Peyer's patch (tissue), 4 donors: ENCODE measurements at regions not wholly inside any gene's neighbourhood (a gene's known extent, or its start where the extent isn't known, plus 50 kb on each side); places are given as distances from the start of the nearest gene placed in this dataset.

Experiments used
- POLR2A ChIP-seq, 2 donors: fragments of 450-650 bp; IDR thresholded peaks; one replicate each; pipeline ENCODE4 v1.5.1; 2017; ENCODE audit warnings: antibody characterized with exemption in 2 of 2, mild to moderate bottlenecking in 2 of 2, moderate library complexity in 2 of 2
- TF ChIP-seq, protein P1 (sequence below), 6 experiments: fragments of 450-650 bp in 4 of 6; fragments of 200-600 bp in 2 of 6; sonication (generic) in 1 of 6; IDR thresholded peaks; one replicate each; pipeline ENCODE4 v1.5.1; 2017 to 2019; ENCODE audit warnings: antibody characterized with exemption in 6 of 6, mild to moderate bottlenecking in 3 of 6, moderate library complexity in 1 of 6

DNA sequence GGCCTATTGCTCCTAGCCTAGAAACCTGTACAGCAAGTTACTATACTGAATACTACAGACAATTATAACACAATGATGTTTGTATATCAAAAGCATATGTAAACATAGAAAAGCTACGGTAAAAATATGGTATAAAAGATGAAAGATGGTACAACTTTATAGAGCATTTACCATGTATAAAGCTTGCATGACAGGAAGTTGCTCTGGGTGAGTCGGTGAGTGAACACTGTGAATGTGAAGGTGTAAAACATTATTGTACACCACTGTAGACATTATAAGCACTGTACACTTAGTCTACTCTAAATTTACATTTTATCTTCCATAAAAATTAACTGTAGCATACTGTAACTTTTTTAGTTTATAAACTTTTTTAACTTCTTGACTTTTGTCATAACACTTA is 674.3 kb upstream of the ZWINT start:
- TF ChIP-seq POLR2A (IDR thresholded peaks at IDR 0.05): no peak
- TF ChIP-seq, protein P1, sequence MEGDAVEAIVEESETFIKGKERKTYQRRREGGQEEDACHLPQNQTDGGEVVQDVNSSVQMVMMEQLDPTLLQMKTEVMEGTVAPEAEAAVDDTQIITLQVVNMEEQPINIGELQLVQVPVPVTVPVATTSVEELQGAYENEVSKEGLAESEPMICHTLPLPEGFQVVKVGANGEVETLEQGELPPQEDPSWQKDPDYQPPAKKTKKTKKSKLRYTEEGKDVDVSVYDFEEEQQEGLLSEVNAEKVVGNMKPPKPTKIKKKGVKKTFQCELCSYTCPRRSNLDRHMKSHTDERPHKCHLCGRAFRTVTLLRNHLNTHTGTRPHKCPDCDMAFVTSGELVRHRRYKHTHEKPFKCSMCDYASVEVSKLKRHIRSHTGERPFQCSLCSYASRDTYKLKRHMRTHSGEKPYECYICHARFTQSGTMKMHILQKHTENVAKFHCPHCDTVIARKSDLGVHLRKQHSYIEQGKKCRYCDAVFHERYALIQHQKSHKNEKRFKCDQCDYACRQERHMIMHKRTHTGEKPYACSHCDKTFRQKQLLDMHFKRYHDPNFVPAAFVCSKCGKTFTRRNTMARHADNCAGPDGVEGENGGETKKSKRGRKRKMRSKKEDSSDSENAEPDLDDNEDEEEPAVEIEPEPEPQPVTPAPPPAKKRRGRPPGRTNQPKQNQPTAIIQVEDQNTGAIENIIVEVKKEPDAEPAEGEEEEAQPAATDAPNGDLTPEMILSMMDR (IDR thresholded peaks at IDR 0.05): no peak
